MM.1S (cell line): ENCODE measurements at regions not wholly inside any gene's neighbourhood (a gene's known extent, or its start where the extent isn't known, plus 50 kb on each side); places are given as distances from the start of the nearest gene placed in this dataset.

Experiments used
- DNase-seq: peaks from one replicate; pipeline ENCODE4 v3.0.0-alpha.2; 2015
- H2AFZ ChIP-seq: fragments of 300-600 bp; sonication (generic); 2 replicates; pipeline ENCODE4 v1.6.0; 2016; ENCODE audit warnings: antibody characterized with exemption, low read length
- H3F3A ChIP-seq: fragments of 300-600 bp; sonication (generic); 2 replicates; pipeline ENCODE4 v1.6.1; 2016; ENCODE audit warnings: mild to moderate bottlenecking, antibody characterized with exemption, low read length, moderate library complexity, mixed read lengths; ENCODE audit not compliant: insufficient read depth
- H3K27ac ChIP-seq: fragments of 300-600 bp; sonication (generic); 2 replicates; pipeline ENCODE4 v1.5.1; 2016; ENCODE audit warnings: mild to moderate bottlenecking, low read length
- H3K27me3 ChIP-seq: fragments of 300-600 bp; sonication (generic); replicated peaks from 2 replicates; pipeline ENCODE4 v1.6.0; 2016; ENCODE audit warnings: low read length; ENCODE audit not compliant: insufficient read depth
- H3K36me3 ChIP-seq: fragments of 300-600 bp; sonication (generic); replicated peaks from 2 replicates; pipeline ENCODE4 v1.6.1; 2016; ENCODE audit warnings: mild to moderate bottlenecking, low read length, mixed read lengths; ENCODE audit not compliant: insufficient read depth
- H3K4me1 ChIP-seq: fragments of 300-600 bp; sonication (generic); 2 replicates; pipeline ENCODE4 v1.6.1; 2016; ENCODE audit warnings: low read length, mixed read lengths
- H3K4me2 ChIP-seq: fragments of 300-600 bp; sonication (generic); 2 replicates; pipeline ENCODE4 v1.6.0; 2016; ENCODE audit warnings: low read depth, low read length
- H3K4me3 ChIP-seq: fragments of 300-600 bp; sonication (generic); 2 replicates; pipeline ENCODE4 v1.5.1; 2016; ENCODE audit warnings: low read length, mixed read lengths
- H3K79me2 ChIP-seq: fragments of 300-600 bp; sonication (generic); 2 replicates; pipeline ENCODE4 v1.6.1; 2016; ENCODE audit warnings: mixed run types, low read length, mixed read lengths
- H3K9ac ChIP-seq: fragments of 300-600 bp; sonication (generic); 2 replicates; pipeline ENCODE4 v1.6.1; 2016; ENCODE audit warnings: low read length, mixed read lengths
- H3K9me2 ChIP-seq: fragments of 300-600 bp; sonication (generic); replicated peaks from 2 replicates; pipeline ENCODE4 v1.6.1; 2016; ENCODE audit warnings: mild to moderate bottlenecking, low read length, mixed read lengths; ENCODE audit not compliant: insufficient read depth
- H3K9me3 ChIP-seq: fragments of 300-600 bp; sonication (generic); replicated peaks from 2 replicates; pipeline ENCODE4 v1.6.1; 2016; ENCODE audit warnings: mild to moderate bottlenecking, low read length, mixed read lengths; ENCODE audit not compliant: insufficient read depth
- H4K20me1 ChIP-seq: fragments of 300-600 bp; sonication (generic); 2 replicates; pipeline ENCODE4 v1.6.1; 2016; ENCODE audit warnings: mild to moderate bottlenecking, low read length, moderate library complexity, mixed read lengths; ENCODE audit not compliant: insufficient read depth
- CTCF ChIP-seq: fragments of 300-600 bp; sonication (generic); IDR thresholded peaks from 2 replicates; pipeline ENCODE4 v1.5.1; 2016; ENCODE audit warnings: antibody characterized with exemption, low read length, mixed read lengths
- EZH2 ChIP-seq: fragments of 300-600 bp; sonication (generic); optimal IDR thresholded peaks from 2 replicates; pipeline ENCODE3; 2017; ENCODE audit warnings: low read depth, mild to moderate bottlenecking, antibody characterized with exemption, low read length, mixed read lengths
- EZH2phosphoT487 ChIP-seq: fragments of 300-600 bp; sonication (generic); IDR thresholded peaks from 2 replicates; pipeline ENCODE4 v1.6.1; 2018; ENCODE audit warnings: antibody characterized with exemption, low read length

- Histone ChIP-seq H4K20me1 (no peaks in the 10 kb centered on the region), H3K4me1 (no peaks in the 10 kb centered on the region), H3K9ac (no peak overlapping the region), H3K27ac (no peak overlapping the region), H3F3A (no peaks in the 10 kb centered on the region), H3K9me3 (no peaks in the 10 kb centered on the region), H3K36me3 (no peaks in the 10 kb centered on the region), H3K4me3 (no peak overlapping the region), H3K27me3 (no peaks in the 10 kb centered on the region), H3K9me2 (no peaks in the 10 kb centered on the region), H3K79me2 (no peaks in the 10 kb centered on the region), H3K4me2 (no peak overlapping the region), H2AFZ (no peak overlapping the region)
- DNase-seq: no peak
- TF ChIP-seq EZH2 (no peak), CTCF (no peak), EZH2phosphoT487 (no peak)
Observed at GRCh38 chr6:149254253-149254652, 63.3 kb upstream of the TAB2 start.

- no peak for DNase-seq
- TF ChIP-seq EZH2: no peak
- no peak for TF ChIP-seq CTCF
- no peak for TF ChIP-seq EZH2phosphoT487
- Histone ChIP-seq H3K4me1 (no peaks in the 10 kb centered on the region), H3K9me3 (no peaks in the 10 kb centered on the region), H3K79me2 (no peaks in the 10 kb centered on the region), H2AFZ (no peak overlapping the region), H3K27ac (no peak overlapping the region), H3K27me3 (no peaks in the 10 kb centered on the region), H3K36me3 (no peaks in the 10 kb centered on the region), H3K4me3 (no peak overlapping the region), H4K20me1 (no peaks in the 10 kb centered on the region), H3K9ac (no peak overlapping the region), H3K9me2 (no peaks in the 10 kb centered on the region), H3K4me2 (no peak overlapping the region), H3F3A (no peaks in the 10 kb centered on the region)
Observed at GRCh38 chr6:149259753-149260152, 57.8 kb upstream of the TAB2 start.

- H3K4me1 ChIP-seq: no peaks in the 10 kb centered on the region
- no peak for TF ChIP-seq EZH2
- TF ChIP-seq EZH2phosphoT487: no peak
- TF ChIP-seq CTCF: no peak
- no peaks in the 10 kb centered on the region for H3K9me3 ChIP-seq
- H3K9me2 ChIP-seq: no peaks in the 10 kb centered on the region
- H3K27ac ChIP-seq: no peak overlapping the region
- DNase-seq: no peak
- no peak overlapping the region for H2AFZ ChIP-seq
- H3K9ac ChIP-seq: no peak overlapping the region
- no peak overlapping the region for H3K4me3 ChIP-seq
- no peaks in the 10 kb centered on the region for H3K27me3 ChIP-seq
- H3K4me2 ChIP-seq: no peak overlapping the region
- no peaks in the 10 kb centered on the region for H3K79me2 ChIP-seq
- no peaks in the 10 kb centered on the region for H4K20me1 ChIP-seq
- no peaks in the 10 kb centered on the region for H3F3A ChIP-seq
- H3K36me3 ChIP-seq: no peaks in the 10 kb centered on the region
Observed at GRCh38 chr6:149260214-149260874, 57.2 kb upstream of the TAB2 start.
